GM23338 (cell line): ENCODE measurements at regions not wholly inside any gene's neighbourhood (a gene's known extent, or its start where the extent isn't known, plus 50 kb on each side); places are given as distances from the start of the nearest gene placed in this dataset.

Experiments
- ATAC-seq: fragments of 200-7000 bp; cut with Tn5 transposase; 3 replicates; pipeline ENCODE4 v1.9.1; 2020
- DNase-seq: peaks from one replicate; pipeline ENCODE4 v3.0.0-alpha.2; 2015; ENCODE audit warnings: low spot score
- H2AFZ ChIP-seq: fragments of 200-600 bp; sonication (generic); 2 replicates; pipeline ENCODE4 v1.8.0; 2016; ENCODE audit warnings: antibody characterized with exemption, mild to moderate bottlenecking, moderate library complexity
- H3F3A ChIP-seq: fragments of 200-600 bp; sonication (generic); replicated peaks from 2 replicates; pipeline ENCODE4 v1.8.0; 2017; ENCODE audit warnings: antibody characterized with exemption, mixed run types, low read depth
- H3K27ac ChIP-seq: fragments of 200-600 bp; sonication (generic); 2 replicates; pipeline ENCODE4 v1.6.1; 2016; ENCODE audit warnings: low read depth
- H3K27me3 ChIP-seq: fragments of 200-600 bp; sonication (generic); 2 replicates; pipeline ENCODE4 v1.8.0; 2016; ENCODE audit warnings: mild to moderate bottlenecking, mixed run types, moderate library complexity; ENCODE audit not compliant: insufficient read depth
- H3K36me3 ChIP-seq: fragments of 200-600 bp; sonication (generic); 2 replicates; pipeline ENCODE4 v1.8.0; 2016; ENCODE audit warnings: mild to moderate bottlenecking; ENCODE audit not compliant: insufficient read depth
- H3K4me1 ChIP-seq: fragments of 200-600 bp; sonication (generic); 2 replicates; pipeline ENCODE4 v1.8.0; 2016; ENCODE audit warnings: mild to moderate bottlenecking, moderate library complexity; ENCODE audit not compliant: insufficient read depth
- H3K4me2 ChIP-seq: fragments of 200-600 bp; sonication (generic); 2 replicates; pipeline ENCODE4 v1.7.1; 2017; ENCODE audit warnings: mixed run types
- H3K4me3 ChIP-seq: fragments of 200-600 bp; sonication (generic); 2 replicates; pipeline ENCODE4 v1.6.1; 2016; ENCODE audit warnings: mixed run types
- H3K79me2 ChIP-seq: fragments of 200-600 bp; sonication (generic); replicated peaks from 2 replicates; pipeline ENCODE4 v1.8.0; 2017; ENCODE audit warnings: mild to moderate bottlenecking; ENCODE audit not compliant: insufficient read depth
- H3K9me2 ChIP-seq: fragments of 200-600 bp; sonication (generic); 2 replicates; pipeline ENCODE4 v1.8.0; 2017; ENCODE audit not compliant: insufficient read depth
- H4K20me1 ChIP-seq: fragments of 200-600 bp; sonication (generic); replicated peaks from 2 replicates; pipeline ENCODE4 v1.8.0; 2017; ENCODE audit warnings: mild to moderate bottlenecking; ENCODE audit not compliant: insufficient read depth
- H3K27ac Mint-ChIP-seq: 2 replicates; pipeline ENCODE4 v1.8.0; 2020; ENCODE audit warnings: inconsistent platforms, mild to moderate bottlenecking, moderate library complexity, mixed read lengths
- H3K27me3 Mint-ChIP-seq: 3 replicates; pipeline ENCODE4 v1.8.0; 2022; ENCODE audit warnings: low read depth, mild to moderate bottlenecking, moderate library complexity, mixed read lengths, inconsistent platforms; ENCODE audit not compliant: insufficient read depth, poor library complexity
- H3K36me3 Mint-ChIP-seq: 3 replicates; pipeline ENCODE4 v1.8.0; 2021; ENCODE audit warnings: low read depth, mild to moderate bottlenecking, inconsistent platforms, moderate library complexity, mixed read lengths
- H3K4me1 Mint-ChIP-seq: 3 replicates; pipeline ENCODE4 v1.8.0; 2020; ENCODE audit warnings: mild to moderate bottlenecking, inconsistent platforms, mixed read lengths
- H3K4me3 Mint-ChIP-seq: 3 replicates; pipeline ENCODE4 v1.8.0; 2021; ENCODE audit warnings: moderate library complexity, mild to moderate bottlenecking, inconsistent platforms, mixed read lengths
- H3K9me3 Mint-ChIP-seq: 3 replicates; pipeline ENCODE4 v1.8.0; 2020; ENCODE audit warnings: moderate library complexity, mild to moderate bottlenecking, inconsistent platforms, mixed read lengths
- CREB1 ChIP-seq: fragments of 250-450 bp; sonication (Bioruptor Pico); IDR thresholded peaks from 2 replicates; pipeline ENCODE4 v1.5.0; 2020; ENCODE audit warnings: low read depth, mild to moderate bottlenecking, moderate library complexity
- EZH2 ChIP-seq: fragments of 200-600 bp; sonication (generic); IDR thresholded peaks from one replicate; pipeline ENCODE4 v1.8.0; 2017; ENCODE audit warnings: antibody characterized with exemption, mild to moderate bottlenecking, low read depth; ENCODE audit not compliant: unreplicated experiment
- EZH2phosphoT487 ChIP-seq: fragments of 200-600 bp; sonication (generic); IDR thresholded peaks from one replicate; pipeline ENCODE4 v1.8.1; 2018; ENCODE audit warnings: antibody characterized with exemption; ENCODE audit not compliant: unreplicated experiment
- JUNB ChIP-seq: IDR thresholded peaks from one replicate; pipeline ENCODE4 v1.6.1; 2016; ENCODE audit warnings: antibody characterized with exemption; ENCODE audit not compliant: unreplicated experiment
- NANOG ChIP-seq: IDR thresholded peaks from 2 replicates; pipeline ENCODE4 v1.6.1; 2016; ENCODE audit warnings: antibody characterized with exemption, borderline replicate concordance
- POLR2AphosphoS5 ChIP-seq: IDR thresholded peaks from 2 replicates; pipeline ENCODE4 v1.6.1; 2016; ENCODE audit warnings: antibody characterized with exemption, low read depth
- STAT1 ChIP-seq: IDR thresholded peaks from one replicate; pipeline ENCODE4 v1.6.1; 2016; ENCODE audit warnings: antibody characterized with exemption; ENCODE audit not compliant: unreplicated experiment
- ZNF114 ChIP-seq: fragments of 250-450 bp; sonication (Bioruptor Pico); IDR thresholded peaks from 2 replicates; pipeline ENCODE4 v1.5.0; 2020; ENCODE audit warnings: mild to moderate bottlenecking, moderate library complexity
- ZNF331 ChIP-seq: fragments of 250-450 bp; sonication (Bioruptor Pico); IDR thresholded peaks from 2 replicates; pipeline ENCODE4 v1.5.0; 2020; ENCODE audit warnings: low read depth, mild to moderate bottlenecking, moderate library complexity
- TF ChIP-seq, protein P1 (sequence below), 2 experiments: fragments of 200-600 bp in 1 of 2; sonication (generic) in 1 of 2; conservative IDR thresholded peaks; 2 replicates each; pipeline versions ENCODE4 v1.5.1 to v1.6.1; 2016 to 2017; ENCODE audit warnings: antibody characterized with exemption in 2 of 2, low read depth in 2 of 2, mild to moderate bottlenecking in 2 of 2, moderate library complexity in 1 of 2
- TF ChIP-seq, protein P2 (sequence below): IDR thresholded peaks from one replicate; pipeline ENCODE4 v1.6.1; 2018; ENCODE audit warnings: antibody characterized with exemption; ENCODE audit not compliant: unreplicated experiment
- TF ChIP-seq, protein P3 (sequence below): fragments of 250-450 bp; sonication (Bioruptor Pico); IDR thresholded peaks from 2 replicates; pipeline ENCODE4 v1.5.0; 2020; ENCODE audit warnings: mild to moderate bottlenecking, moderate library complexity
- TF ChIP-seq, protein P4 (sequence below): IDR thresholded peaks from 2 replicates; pipeline ENCODE4 v1.6.1; 2016; ENCODE audit warnings: antibody characterized with exemption

DNA sequence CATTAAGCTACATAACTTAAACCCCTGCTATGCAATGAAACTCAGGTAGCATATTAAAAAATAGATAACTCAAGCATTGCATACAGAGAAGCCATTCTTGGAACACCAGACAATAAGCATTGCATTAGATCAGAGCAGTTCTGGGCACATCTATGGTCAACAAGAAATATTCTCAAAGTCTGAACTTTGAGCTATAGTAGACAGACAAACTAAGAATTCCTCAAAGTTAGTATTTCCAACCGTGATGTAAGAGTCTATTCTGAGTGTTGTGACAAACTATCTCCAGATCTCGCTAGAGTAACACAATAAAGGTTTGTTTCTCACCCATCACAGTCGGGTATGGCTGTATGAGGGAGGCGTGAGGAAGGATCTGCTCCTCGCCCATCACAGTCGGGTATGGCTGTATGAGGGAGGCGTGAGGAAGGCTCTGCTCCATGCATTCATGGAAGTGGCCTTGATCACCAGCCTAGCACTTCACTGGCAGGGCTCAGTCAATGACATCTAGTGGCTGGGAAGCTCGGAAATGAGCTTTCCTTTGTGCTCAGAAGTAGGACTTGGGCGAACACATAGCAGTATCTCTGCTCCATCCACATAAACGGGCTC lies 61.6 kb upstream of the ANKRD1 start:
- H2AFZ ChIP-seq, result no peak overlapping the region
- no peak for DNase-seq
- H3K27ac Mint-ChIP-seq, result no peak overlapping the region
- TF ChIP-seq EZH2 (no peak), EZH2phosphoT487 (no peak), ZNF114 (CRISPR knock-in tag) (no peak), POLR2AphosphoS5 (no peak), ZNF331 (no peak), STAT1 (no peak), JUNB (no peak), CREB1 (CRISPR knock-in tag) (no peak), NANOG (no peak)
- TF ChIP-seq, protein P1, sequence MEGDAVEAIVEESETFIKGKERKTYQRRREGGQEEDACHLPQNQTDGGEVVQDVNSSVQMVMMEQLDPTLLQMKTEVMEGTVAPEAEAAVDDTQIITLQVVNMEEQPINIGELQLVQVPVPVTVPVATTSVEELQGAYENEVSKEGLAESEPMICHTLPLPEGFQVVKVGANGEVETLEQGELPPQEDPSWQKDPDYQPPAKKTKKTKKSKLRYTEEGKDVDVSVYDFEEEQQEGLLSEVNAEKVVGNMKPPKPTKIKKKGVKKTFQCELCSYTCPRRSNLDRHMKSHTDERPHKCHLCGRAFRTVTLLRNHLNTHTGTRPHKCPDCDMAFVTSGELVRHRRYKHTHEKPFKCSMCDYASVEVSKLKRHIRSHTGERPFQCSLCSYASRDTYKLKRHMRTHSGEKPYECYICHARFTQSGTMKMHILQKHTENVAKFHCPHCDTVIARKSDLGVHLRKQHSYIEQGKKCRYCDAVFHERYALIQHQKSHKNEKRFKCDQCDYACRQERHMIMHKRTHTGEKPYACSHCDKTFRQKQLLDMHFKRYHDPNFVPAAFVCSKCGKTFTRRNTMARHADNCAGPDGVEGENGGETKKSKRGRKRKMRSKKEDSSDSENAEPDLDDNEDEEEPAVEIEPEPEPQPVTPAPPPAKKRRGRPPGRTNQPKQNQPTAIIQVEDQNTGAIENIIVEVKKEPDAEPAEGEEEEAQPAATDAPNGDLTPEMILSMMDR (conservative IDR thresholded peaks at IDR 0.05; ENCODE audit: low read depth in 2 of 2), result no peak
- TF ChIP-seq, protein P2, sequence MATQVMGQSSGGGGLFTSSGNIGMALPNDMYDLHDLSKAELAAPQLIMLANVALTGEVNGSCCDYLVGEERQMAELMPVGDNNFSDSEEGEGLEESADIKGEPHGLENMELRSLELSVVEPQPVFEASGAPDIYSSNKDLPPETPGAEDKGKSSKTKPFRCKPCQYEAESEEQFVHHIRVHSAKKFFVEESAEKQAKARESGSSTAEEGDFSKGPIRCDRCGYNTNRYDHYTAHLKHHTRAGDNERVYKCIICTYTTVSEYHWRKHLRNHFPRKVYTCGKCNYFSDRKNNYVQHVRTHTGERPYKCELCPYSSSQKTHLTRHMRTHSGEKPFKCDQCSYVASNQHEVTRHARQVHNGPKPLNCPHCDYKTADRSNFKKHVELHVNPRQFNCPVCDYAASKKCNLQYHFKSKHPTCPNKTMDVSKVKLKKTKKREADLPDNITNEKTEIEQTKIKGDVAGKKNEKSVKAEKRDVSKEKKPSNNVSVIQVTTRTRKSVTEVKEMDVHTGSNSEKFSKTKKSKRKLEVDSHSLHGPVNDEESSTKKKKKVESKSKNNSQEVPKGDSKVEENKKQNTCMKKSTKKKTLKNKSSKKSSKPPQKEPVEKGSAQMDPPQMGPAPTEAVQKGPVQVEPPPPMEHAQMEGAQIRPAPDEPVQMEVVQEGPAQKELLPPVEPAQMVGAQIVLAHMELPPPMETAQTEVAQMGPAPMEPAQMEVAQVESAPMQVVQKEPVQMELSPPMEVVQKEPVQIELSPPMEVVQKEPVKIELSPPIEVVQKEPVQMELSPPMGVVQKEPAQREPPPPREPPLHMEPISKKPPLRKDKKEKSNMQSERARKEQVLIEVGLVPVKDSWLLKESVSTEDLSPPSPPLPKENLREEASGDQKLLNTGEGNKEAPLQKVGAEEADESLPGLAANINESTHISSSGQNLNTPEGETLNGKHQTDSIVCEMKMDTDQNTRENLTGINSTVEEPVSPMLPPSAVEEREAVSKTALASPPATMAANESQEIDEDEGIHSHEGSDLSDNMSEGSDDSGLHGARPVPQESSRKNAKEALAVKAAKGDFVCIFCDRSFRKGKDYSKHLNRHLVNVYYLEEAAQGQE, result no peak
- TF ChIP-seq, protein P3, sequence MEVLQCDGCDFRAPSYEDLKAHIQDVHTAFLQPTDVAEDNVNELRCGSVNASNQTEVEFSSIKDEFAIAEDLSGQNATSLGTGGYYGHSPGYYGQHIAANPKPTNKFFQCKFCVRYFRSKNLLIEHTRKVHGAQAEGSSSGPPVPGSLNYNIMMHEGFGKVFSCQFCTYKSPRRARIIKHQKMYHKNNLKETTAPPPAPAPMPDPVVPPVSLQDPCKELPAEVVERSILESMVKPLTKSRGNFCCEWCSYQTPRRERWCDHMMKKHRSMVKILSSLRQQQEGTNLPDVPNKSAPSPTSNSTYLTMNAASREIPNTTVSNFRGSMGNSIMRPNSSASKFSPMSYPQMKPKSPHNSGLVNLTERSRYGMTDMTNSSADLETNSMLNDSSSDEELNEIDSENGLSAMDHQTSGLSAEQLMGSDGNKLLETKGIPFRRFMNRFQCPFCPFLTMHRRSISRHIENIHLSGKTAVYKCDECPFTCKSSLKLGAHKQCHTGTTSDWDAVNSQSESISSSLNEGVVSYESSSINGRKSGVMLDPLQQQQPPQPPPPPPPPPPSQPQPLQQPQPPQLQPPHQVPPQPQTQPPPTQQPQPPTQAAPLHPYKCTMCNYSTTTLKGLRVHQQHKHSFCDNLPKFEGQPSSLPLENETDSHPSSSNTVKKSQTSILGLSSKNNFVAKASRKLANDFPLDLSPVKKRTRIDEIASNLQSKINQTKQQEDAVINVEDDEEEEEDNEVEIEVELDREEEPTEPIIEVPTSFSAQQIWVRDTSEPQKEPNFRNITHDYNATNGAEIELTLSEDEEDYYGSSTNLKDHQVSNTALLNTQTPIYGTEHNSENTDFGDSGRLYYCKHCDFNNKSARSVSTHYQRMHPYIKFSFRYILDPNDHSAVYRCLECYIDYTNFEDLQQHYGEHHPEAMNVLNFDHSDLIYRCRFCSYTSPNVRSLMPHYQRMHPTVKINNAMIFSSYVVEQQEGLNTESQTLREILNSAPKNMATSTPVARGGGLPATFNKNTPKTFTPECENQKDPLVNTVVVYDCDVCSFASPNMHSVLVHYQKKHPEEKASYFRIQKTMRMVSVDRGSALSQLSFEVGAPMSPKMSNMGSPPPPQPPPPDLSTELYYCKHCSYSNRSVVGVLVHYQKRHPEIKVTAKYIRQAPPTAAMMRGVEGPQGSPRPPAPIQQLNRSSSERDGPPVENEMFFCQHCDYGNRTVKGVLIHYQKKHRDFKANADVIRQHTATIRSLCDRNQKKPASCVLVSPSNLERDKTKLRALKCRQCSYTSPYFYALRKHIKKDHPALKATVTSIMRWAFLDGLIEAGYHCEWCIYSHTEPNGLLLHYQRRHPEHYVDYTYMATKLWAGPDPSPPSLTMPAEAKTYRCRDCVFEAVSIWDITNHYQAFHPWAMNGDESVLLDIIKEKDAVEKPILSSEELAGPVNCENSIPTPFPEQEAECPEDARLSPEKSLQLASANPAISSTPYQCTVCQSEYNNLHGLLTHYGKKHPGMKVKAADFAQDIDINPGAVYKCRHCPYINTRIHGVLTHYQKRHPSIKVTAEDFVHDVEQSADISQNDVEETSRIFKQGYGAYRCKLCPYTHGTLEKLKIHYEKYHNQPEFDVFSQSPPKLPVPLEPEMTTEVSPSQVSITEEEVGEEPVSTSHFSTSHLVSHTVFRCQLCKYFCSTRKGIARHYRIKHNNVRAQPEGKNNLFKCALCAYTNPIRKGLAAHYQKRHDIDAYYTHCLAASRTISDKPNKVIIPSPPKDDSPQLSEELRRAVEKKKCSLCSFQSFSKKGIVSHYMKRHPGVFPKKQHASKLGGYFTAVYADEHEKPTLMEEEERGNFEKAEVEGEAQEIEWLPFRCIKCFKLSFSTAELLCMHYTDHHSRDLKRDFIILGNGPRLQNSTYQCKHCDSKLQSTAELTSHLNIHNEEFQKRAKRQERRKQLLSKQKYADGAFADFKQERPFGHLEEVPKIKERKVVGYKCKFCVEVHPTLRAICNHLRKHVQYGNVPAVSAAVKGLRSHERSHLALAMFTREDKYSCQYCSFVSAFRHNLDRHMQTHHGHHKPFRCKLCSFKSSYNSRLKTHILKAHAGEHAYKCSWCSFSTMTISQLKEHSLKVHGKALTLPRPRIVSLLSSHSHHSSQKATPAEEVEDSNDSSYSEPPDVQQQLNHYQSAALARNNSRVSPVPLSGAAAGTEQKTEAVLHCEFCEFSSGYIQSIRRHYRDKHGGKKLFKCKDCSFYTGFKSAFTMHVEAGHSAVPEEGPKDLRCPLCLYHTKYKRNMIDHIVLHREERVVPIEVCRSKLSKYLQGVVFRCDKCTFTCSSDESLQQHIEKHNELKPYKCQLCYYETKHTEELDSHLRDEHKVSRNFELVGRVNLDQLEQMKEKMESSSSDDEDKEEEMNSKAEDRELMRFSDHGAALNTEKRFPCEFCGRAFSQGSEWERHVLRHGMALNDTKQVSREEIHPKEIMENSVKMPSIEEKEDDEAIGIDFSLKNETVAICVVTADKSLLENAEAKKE (CRISPR knock-in tag), result no peak
- TF ChIP-seq, protein P4, sequence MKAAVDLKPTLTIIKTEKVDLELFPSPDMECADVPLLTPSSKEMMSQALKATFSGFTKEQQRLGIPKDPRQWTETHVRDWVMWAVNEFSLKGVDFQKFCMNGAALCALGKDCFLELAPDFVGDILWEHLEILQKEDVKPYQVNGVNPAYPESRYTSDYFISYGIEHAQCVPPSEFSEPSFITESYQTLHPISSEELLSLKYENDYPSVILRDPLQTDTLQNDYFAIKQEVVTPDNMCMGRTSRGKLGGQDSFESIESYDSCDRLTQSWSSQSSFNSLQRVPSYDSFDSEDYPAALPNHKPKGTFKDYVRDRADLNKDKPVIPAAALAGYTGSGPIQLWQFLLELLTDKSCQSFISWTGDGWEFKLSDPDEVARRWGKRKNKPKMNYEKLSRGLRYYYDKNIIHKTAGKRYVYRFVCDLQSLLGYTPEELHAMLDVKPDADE, result no peak
- H3K36me3 Mint-ChIP-seq, result no peaks in the 10 kb centered on the region
- H3K27me3 Mint-ChIP-seq, result peaks cover 3% of the 10 kb centered on the region
- H3K4me1 ChIP-seq, result no peaks in the 10 kb centered on the region
- H3K27me3 ChIP-seq, result peaks cover 18% of the 10 kb centered on the region; the same call in 1 of the 2 replicates
- no peaks in the 10 kb centered on the region for H3K79me2 ChIP-seq
- ATAC-seq, result no peak
- H3K4me2 ChIP-seq, result no peak overlapping the region
- H3F3A ChIP-seq, result no peaks in the 10 kb centered on the region
- no peaks in the 10 kb centered on the region for H3K9me3 Mint-ChIP-seq
- H3K27ac ChIP-seq, result no peak overlapping the region
- H3K4me3 ChIP-seq, result no peak overlapping the region
- H3K4me1 Mint-ChIP-seq, result peaks cover 3% of the 10 kb centered on the region; the same call in 1 of the 3 replicates
- H3K4me3 Mint-ChIP-seq, result no peak overlapping the region
- H3K36me3 ChIP-seq, result no peaks in the 10 kb centered on the region
- H3K9me2 ChIP-seq, result 0 out of 2 replicates have a peak, but pooled peaks cover 5% of the 10 kb centered on the region
- H4K20me1 ChIP-seq, result no peaks in the 10 kb centered on the region; the same call in 1 of the 2 replicates
